ENCODE measurements at regions not wholly inside any gene's neighbourhood (a gene's known extent, or its start where the extent isn't known, plus 50 kb on each side); places are given as distances from the start of the nearest gene placed in this dataset.

DNA sequence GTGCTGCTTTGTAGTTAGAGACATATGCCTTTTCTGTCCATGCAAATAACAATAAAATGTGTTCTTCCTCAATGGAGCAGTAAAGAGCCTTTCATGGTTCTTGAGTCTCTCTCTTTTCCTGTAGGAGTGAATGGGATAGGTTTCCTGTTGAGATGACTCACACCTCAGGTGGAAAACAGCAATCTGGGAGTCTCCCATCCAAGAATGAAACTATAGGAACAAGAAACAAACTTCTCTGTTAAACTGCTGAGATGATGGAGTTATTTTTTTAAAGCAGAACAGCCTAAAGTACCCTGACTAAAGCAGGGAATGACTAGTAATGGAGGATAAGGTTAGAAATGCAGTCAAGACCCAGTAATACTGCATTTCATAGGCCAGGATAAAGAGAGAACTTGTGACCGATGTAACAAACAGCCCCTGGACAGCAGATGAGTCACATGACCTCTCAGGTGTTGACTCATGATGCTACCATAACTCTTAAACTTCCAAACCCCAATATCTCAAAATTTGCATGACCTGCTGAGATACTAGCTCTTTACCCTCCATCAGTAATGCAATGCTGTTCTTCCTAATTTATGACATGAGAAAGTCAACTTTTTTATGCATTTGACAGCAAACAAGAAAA lies 548.9 kb downstream of the CBLN4 start:
- no peak for DNase-seq
- H3K4me3 ChIP-seq = no peak overlapping the region
- ChIA-PET POLR2A (ENCODE audit: unreplicated experiment) (no interaction called here), CTCF (no interaction called here)
- TF ChIP-seq, protein P1, sequence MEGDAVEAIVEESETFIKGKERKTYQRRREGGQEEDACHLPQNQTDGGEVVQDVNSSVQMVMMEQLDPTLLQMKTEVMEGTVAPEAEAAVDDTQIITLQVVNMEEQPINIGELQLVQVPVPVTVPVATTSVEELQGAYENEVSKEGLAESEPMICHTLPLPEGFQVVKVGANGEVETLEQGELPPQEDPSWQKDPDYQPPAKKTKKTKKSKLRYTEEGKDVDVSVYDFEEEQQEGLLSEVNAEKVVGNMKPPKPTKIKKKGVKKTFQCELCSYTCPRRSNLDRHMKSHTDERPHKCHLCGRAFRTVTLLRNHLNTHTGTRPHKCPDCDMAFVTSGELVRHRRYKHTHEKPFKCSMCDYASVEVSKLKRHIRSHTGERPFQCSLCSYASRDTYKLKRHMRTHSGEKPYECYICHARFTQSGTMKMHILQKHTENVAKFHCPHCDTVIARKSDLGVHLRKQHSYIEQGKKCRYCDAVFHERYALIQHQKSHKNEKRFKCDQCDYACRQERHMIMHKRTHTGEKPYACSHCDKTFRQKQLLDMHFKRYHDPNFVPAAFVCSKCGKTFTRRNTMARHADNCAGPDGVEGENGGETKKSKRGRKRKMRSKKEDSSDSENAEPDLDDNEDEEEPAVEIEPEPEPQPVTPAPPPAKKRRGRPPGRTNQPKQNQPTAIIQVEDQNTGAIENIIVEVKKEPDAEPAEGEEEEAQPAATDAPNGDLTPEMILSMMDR (conservative IDR thresholded peaks at IDR 0.05) = no peak
- TF ChIP-seq EZH2 (IDR thresholded peaks at IDR 0.05; ENCODE audit: low read depth) = no peak
- no peak overlapping the region for H2AFZ ChIP-seq
- BruUV-seq (replicated peaks) = no TSS peak
- 0 out of 2 replicates have a peak, but pooled peaks cover 9% of the 10 kb centered on the region for H3K9me2 ChIP-seq (ENCODE audit: insufficient read depth)
- no peaks in the 10 kb centered on the region for H3K9me3 ChIP-seq (ENCODE audit: insufficient read depth, low read depth)
- intact Hi-C loops (cut with micrococcal nuclease; ENCODE audit: unreplicated experiment) = no loop called here
- H3K27me3 ChIP-seq (ENCODE audit: insufficient read depth, low read depth) = no peaks in the 10 kb centered on the region
- no peaks in the 10 kb centered on the region for H3K36me3 ChIP-seq (ENCODE audit: low read depth)
- no peak overlapping the region for H3K27ac ChIP-seq
- H3K4me1 ChIP-seq (replicated peaks; ENCODE audit: insufficient read depth) = no peaks in the 10 kb centered on the region
- no peak overlapping the region for H3K4me2 ChIP-seq
- no peaks in the 10 kb centered on the region for H3K79me2 ChIP-seq (ENCODE audit: low read depth)
- no peaks in the 10 kb centered on the region for H3F3A ChIP-seq (ENCODE audit: insufficient read depth, low read depth)
- no peaks in the 10 kb centered on the region for H4K20me1 ChIP-seq (ENCODE audit: insufficient read depth)

GRCh38 chr20:55449091-55449490 lies 556.2 kb downstream of the CBLN4 start:
- Histone ChIP-seq H3F3A (ENCODE audit: insufficient read depth, low read depth) (no peaks in the 10 kb centered on the region), H3K4me3 (no peak overlapping the region), H3K79me2 (ENCODE audit: low read depth) (no peaks in the 10 kb centered on the region), H3K4me1 (replicated peaks; ENCODE audit: insufficient read depth) (no peaks in the 10 kb centered on the region), H3K27me3 (ENCODE audit: insufficient read depth, low read depth) (no peaks in the 10 kb centered on the region), H3K4me2 (no peak overlapping the region), H3K27ac (no peak overlapping the region), H3K36me3 (ENCODE audit: low read depth) (no peaks in the 10 kb centered on the region), H2AFZ (no peak overlapping the region), H3K9me3 (ENCODE audit: insufficient read depth, low read depth) (no peaks in the 10 kb centered on the region; the same call in 1 of the 2 replicates), H3K9me2 (ENCODE audit: insufficient read depth) (no peaks in the 10 kb centered on the region), H4K20me1 (ENCODE audit: insufficient read depth) (no peaks in the 10 kb centered on the region)
- POLR2A ChIA-PET (ENCODE audit: unreplicated experiment) = no interaction called here
- DNase-seq = no peak
- TF ChIP-seq, protein P1 (conservative IDR thresholded peaks at IDR 0.05) = no peak
- TF ChIP-seq EZH2 (IDR thresholded peaks at IDR 0.05; ENCODE audit: low read depth) = no peak
- CTCF ChIA-PET = no interaction called here
- BruUV-seq (replicated peaks) = no TSS peak
- intact Hi-C loops (cut with micrococcal nuclease; ENCODE audit: unreplicated experiment) = no loop called here

DNA sequence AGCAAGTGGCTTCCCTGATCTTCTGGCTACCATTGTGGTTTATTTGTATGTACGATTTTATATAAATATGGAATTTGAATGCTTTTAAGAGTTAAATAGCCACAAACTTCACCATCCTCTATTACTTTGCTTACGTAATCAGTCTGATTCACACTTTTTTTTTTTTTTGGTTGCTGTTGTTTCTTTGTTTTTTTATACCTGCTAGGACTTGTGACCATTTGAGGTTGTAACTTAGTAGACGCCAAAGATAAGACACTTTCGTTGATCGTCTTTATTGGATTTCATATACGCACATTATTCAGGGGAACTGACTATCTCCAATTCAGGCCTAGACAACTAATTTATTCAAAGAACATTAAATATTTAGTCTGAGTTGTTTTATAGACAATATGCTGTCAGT lies 559.0 kb downstream of the CBLN4 start:
- intact Hi-C loops (cut with micrococcal nuclease; ENCODE audit: unreplicated experiment) = no loop called here
- Histone ChIP-seq H3K36me3 (ENCODE audit: low read depth) (no peaks in the 10 kb centered on the region), H3K9me3 (ENCODE audit: insufficient read depth, low read depth) (no peaks in the 10 kb centered on the region; the same call in 1 of the 2 replicates), H3K4me3 (no peak overlapping the region), H3K27ac (no peak overlapping the region), H3F3A (ENCODE audit: insufficient read depth, low read depth) (no peaks in the 10 kb centered on the region), H3K27me3 (ENCODE audit: insufficient read depth, low read depth) (no peaks in the 10 kb centered on the region), H3K79me2 (ENCODE audit: low read depth) (no peaks in the 10 kb centered on the region), H2AFZ (no peak overlapping the region), H3K9me2 (ENCODE audit: insufficient read depth) (no peaks in the 10 kb centered on the region), H3K4me2 (no peak overlapping the region), H3K4me1 (replicated peaks; ENCODE audit: insufficient read depth) (no peaks in the 10 kb centered on the region), H4K20me1 (ENCODE audit: insufficient read depth) (no peaks in the 10 kb centered on the region)
- DNase-seq = no peak
- no peak for TF ChIP-seq EZH2 (IDR thresholded peaks at IDR 0.05; ENCODE audit: low read depth)
- TF ChIP-seq, protein P1 (conservative IDR thresholded peaks at IDR 0.05) = no peak
- BruUV-seq (replicated peaks) = no TSS peak
- POLR2A ChIA-PET (ENCODE audit: unreplicated experiment) = no interaction called here
- CTCF ChIA-PET = no interaction called here

Measured in PC-9 (cell line).